ENCODE measurements at regions not wholly inside any gene's neighbourhood (a gene's known extent, or its start where the extent isn't known, plus 50 kb on each side); places are given as distances from the start of the nearest gene placed in this dataset.

DNA sequence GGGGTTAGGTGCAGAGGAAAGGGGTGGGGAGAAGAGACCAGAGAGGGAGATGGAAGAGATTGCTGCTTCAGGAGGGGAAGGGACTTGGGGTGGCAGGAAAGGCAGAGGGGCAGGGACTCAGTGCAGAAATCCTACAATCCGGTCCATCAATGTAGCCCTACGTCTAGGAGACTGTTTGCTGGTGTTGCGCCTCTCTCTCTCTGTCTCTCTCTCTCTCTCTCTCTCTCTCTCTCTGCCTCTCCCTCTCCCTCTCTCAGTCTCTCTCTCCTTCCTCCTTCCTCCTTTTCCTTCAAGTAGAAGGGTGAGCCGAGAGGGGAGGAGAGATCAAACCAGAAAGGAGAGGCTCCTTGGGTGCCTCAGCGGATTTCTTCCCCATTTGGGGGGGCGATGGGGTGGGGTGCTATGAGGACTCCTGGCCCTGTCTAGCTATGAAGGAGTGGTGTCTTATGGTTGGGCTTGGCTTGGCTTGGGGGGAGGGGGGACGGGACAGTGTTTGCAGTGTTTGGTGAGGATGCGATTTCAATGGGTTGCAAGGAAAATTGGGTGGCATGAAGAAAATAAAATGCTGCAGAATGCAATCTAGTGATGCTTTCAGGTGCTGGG is 181.2 kb downstream of the TBXT start:
- TF ChIP-seq POLR2AphosphoS5 (IDR thresholded peaks at IDR 0.05) = no peak
- TF ChIP-seq EP300 (IDR thresholded peaks at IDR 0.05) = no peak
- no peak for TF ChIP-seq POLR2A (IDR thresholded peaks at IDR 0.05)
- TF ChIP-seq, protein P1, sequence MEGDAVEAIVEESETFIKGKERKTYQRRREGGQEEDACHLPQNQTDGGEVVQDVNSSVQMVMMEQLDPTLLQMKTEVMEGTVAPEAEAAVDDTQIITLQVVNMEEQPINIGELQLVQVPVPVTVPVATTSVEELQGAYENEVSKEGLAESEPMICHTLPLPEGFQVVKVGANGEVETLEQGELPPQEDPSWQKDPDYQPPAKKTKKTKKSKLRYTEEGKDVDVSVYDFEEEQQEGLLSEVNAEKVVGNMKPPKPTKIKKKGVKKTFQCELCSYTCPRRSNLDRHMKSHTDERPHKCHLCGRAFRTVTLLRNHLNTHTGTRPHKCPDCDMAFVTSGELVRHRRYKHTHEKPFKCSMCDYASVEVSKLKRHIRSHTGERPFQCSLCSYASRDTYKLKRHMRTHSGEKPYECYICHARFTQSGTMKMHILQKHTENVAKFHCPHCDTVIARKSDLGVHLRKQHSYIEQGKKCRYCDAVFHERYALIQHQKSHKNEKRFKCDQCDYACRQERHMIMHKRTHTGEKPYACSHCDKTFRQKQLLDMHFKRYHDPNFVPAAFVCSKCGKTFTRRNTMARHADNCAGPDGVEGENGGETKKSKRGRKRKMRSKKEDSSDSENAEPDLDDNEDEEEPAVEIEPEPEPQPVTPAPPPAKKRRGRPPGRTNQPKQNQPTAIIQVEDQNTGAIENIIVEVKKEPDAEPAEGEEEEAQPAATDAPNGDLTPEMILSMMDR (IDR thresholded peaks at IDR 0.05) = no peak
- Histone ChIP-seq H3K4me1 (peaks cover 0 to 28% (median 23%) of the 10 kb centered on the region in 4 donors), H3K4me3 (peak overlapping the region; percentile 50 to 66 (median 55)), H3K27ac (peak overlapping the region in 3 of 4 donors; percentile 76 to 87 (median 79)), H3K9me3 (no peaks in the 10 kb centered on the region), H3K27me3 (peaks cover 0 to 19% (median 0%) of the 10 kb centered on the region in 3 donors), H3K36me3 (no peaks in the 10 kb centered on the region)
- 2 to 9% methylated on average over 8 of the region's 8 CpGs for WGBS, 2 donors
- intact Hi-C loops (cut with DNase I) = loop anchor here (2.0 to 5.0 kb wide), 2 partner anchors 99 to 112 kb away; no protein-coding TSS in a partner anchor
- DNase-seq = no peak

DNA sequence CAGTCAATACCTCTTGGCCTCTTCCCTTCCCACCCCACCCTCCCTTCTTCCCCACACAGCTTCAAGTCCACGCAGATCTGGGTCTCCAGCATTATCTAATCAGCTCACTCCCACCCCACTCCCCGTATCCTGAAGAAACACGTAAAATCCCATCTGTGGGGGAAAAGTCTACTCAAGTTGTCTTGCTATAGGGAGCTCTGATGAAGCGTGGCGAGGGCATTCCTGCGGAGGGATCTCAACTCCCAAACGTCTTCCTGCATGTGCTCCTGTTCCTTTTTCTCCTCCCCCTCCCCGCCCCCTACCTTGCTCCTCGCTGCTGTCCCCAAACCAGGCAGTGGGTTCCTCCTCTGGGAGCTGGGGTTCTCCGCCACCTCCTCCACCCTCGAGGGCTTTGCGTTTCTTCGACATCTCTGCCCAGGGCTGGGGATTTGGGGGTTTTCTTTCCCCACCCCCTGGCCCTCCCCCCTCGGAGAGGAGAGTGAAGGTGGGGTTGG is 181.8 kb downstream of the TBXT start:
- Histone ChIP-seq H3K4me1 (peaks cover 0 to 28% (median 23%) of the 10 kb centered on the region in 4 donors), H3K9me3 (no peaks in the 10 kb centered on the region), H3K27me3 (peaks cover 0 to 19% (median 0%) of the 10 kb centered on the region in 3 donors), H3K27ac (peak overlapping the region in 3 of 4 donors; percentile 76 to 87 (median 79)), H3K36me3 (no peaks in the 10 kb centered on the region), H3K4me3 (peak overlapping the region in 3 of 4 donors; percentile 53 to 66 (median 57))
- DNase-seq = no peak
- intact Hi-C loops (cut with DNase I) = loop anchor here (2.0 to 5.0 kb wide), 2 partner anchors 99 to 113 kb away; no protein-coding TSS in a partner anchor
- 14 to 36% methylated on average over 14 of the region's 14 CpGs for WGBS, 2 donors
- TF ChIP-seq, protein P1 (IDR thresholded peaks at IDR 0.05) = no peak
- TF ChIP-seq POLR2AphosphoS5 (IDR thresholded peaks at IDR 0.05) (no peak), EP300 (IDR thresholded peaks at IDR 0.05) (no peak), POLR2A (IDR thresholded peaks at IDR 0.05) (no peak)

DNA sequence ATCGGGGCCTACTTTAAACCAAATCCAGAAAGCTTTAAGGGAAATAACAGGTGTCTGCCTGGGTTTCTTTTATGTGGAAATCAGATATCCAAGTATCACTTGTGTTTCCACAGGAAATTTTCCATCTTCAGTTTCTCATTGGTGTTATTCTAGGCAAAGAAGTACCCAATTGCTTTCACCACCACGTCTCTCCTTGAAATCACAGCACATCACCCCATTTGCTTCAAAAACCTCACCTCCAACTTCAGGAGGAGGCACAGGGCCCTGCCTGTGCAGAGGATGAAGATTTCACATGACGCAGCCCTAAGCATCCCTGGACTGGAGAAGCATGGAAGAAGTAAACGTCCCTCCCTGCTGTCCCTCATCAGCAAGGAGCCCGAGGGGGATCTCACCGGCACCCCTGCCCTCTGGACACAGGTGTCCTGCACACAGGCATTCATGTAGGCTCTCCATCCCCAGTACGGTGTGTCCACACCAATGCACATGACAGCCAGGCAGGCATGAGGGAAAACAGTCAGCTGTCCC is 182.3 kb downstream of the TBXT start:
- intact Hi-C loops (cut with DNase I) = loop anchor here (5.0 kb wide), 1 partner anchor 98 kb away; no protein-coding TSS in a partner anchor
- H3K4me3 ChIP-seq = peak overlapping the region in 3 of 4 donors; percentile 53 to 66 (median 57)
- DNase-seq = no peak
- TF ChIP-seq, protein P1 (IDR thresholded peaks at IDR 0.05) = no peak
- no peak for TF ChIP-seq EP300 (IDR thresholded peaks at IDR 0.05)
- no peak for TF ChIP-seq POLR2AphosphoS5 (IDR thresholded peaks at IDR 0.05)
- TF ChIP-seq POLR2A (IDR thresholded peaks at IDR 0.05) = no peak
- no peaks in the 10 kb centered on the region for H3K36me3 ChIP-seq
- 55 to 65% methylated on average over 7 of the region's 7 CpGs for WGBS, 2 donors
- peaks cover 0 to 19% (median 0%) of the 10 kb centered on the region in 3 donors for H3K27me3 ChIP-seq
- H3K27ac ChIP-seq = peak overlapping the region in 3 of 4 donors; percentile 76 to 87 (median 79)
- H3K4me1 ChIP-seq = peaks cover 0 to 28% (median 23%) of the 10 kb centered on the region in 4 donors
- no peaks in the 10 kb centered on the region for H3K9me3 ChIP-seq

DNA sequence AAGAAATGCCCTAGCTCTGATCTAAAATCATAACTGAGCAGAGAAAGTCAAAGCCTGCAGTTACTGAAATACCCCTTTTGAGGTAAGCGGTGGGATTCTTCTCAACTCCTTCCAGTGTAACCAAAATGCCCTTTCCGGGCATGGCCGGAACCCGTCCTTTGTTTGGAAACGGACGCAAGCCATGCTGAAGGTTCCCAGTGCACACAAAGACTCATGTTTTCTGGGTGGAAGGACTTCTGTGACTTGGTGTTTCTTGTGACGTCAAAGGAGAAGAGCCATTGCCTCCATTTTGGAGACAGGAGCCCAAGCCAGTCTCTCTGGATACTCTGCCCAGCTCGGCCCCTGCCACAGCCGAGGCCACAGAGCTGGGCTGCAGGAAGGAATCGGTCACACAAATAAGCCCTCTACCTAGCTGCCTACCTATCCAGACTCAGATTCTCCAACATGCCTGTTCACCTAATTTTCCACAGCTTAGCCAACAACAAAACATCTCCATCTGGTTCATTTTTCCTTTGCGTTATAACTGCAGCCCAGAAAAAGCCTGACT is 182.8 kb downstream of the TBXT start:
- H3K27ac ChIP-seq = peak overlapping the region in 1 of 4 donors; percentile 87
- TF ChIP-seq EP300 (IDR thresholded peaks at IDR 0.05) (no peak), POLR2AphosphoS5 (IDR thresholded peaks at IDR 0.05) (no peak), POLR2A (IDR thresholded peaks at IDR 0.05) (no peak)
- TF ChIP-seq, protein P1 (IDR thresholded peaks at IDR 0.05) = no peak
- no peak overlapping the region for H3K4me3 ChIP-seq
- peaks cover 0 to 19% (median 0%) of the 10 kb centered on the region in 3 donors for H3K27me3 ChIP-seq
- no peaks in the 10 kb centered on the region for H3K36me3 ChIP-seq
- H3K9me3 ChIP-seq = no peaks in the 10 kb centered on the region
- WGBS, 2 donors = 88 to 92% methylated on average over 11 of the region's 11 CpGs
- DNase-seq = no peak
- H3K4me1 ChIP-seq = peaks cover 0 to 28% (median 23%) of the 10 kb centered on the region in 4 donors
- intact Hi-C loops (cut with DNase I) = loop anchor here (5.0 kb wide), 1 partner anchor 98 kb away; no protein-coding TSS in a partner anchor
